CD14-positive monocyte (primary cell): ENCODE measurements at regions not wholly inside any gene's neighbourhood (a gene's known extent, or its start where the extent isn't known, plus 50 kb on each side); places are given as distances from the start of the nearest gene placed in this dataset.
A peak's percentile ranks its signal among the peaks of the same experiment; 100 is the strongest.

ENCODE experiments used
- DNase-seq, 3 donors: peaks; one replicate each; pipeline ENCODE4 v3.0.0-alpha.2; 2011 to 2022
- H2AFZ ChIP-seq: 2 replicates; pipeline ENCODE4 v1.6.0; 2012; ENCODE audit warnings: mild to moderate bottlenecking, low read depth, low read length, inconsistent platforms; ENCODE audit not compliant: insufficient read depth, poor library complexity, severe bottlenecking
- H3K27ac ChIP-seq, 2 donors: 1 replicate in 1 of 2; 2 replicates in 1 of 2; pipeline ENCODE4 v1.5.1; 2012 to 2013; ENCODE audit warnings: low read length in 2 of 2, control low read depth in 1 of 2, inconsistent platforms in 1 of 2, low read depth in 1 of 2, mild to moderate bottlenecking in 1 of 2
- H3K27me3 ChIP-seq, 2 donors: one replicate each; pipeline versions ENCODE4 v1.6.0 to v1.6.1; 2011 to 2013; ENCODE audit warnings: low read length in 2 of 2; ENCODE audit not compliant: control insufficient read depth in 2 of 2, insufficient read depth in 2 of 2
- H3K36me3 ChIP-seq, 2 donors: replicated peaks in 1 of 2; 1 replicate in 1 of 2; 2 replicates in 1 of 2; pipeline versions ENCODE4 v1.5.1 to v1.6.1; 2012 to 2013; ENCODE audit warnings: low read length in 2 of 2, control low read depth in 1 of 2, inconsistent platforms in 1 of 2, mild to moderate bottlenecking in 1 of 2; ENCODE audit not compliant: insufficient read depth in 2 of 2, control insufficient read depth in 1 of 2
- H3K4me1 ChIP-seq, 2 donors: 1 replicate in 1 of 2; 2 replicates in 1 of 2; pipeline versions ENCODE4 v1.5.1 to v1.6.1; 2012 to 2013; ENCODE audit warnings: low read length in 2 of 2, control low read depth in 1 of 2, inconsistent platforms in 1 of 2, mild to moderate bottlenecking in 1 of 2, moderate library complexity in 1 of 2; ENCODE audit not compliant: insufficient read depth in 2 of 2, control insufficient read depth in 1 of 2
- H3K4me2 ChIP-seq: replicated peaks from 2 replicates; pipeline ENCODE3; 2012; ENCODE audit warnings: low read length, moderate library complexity, mild to moderate bottlenecking; ENCODE audit not compliant: poor library complexity, severe bottlenecking; ENCODE audit errors: extremely low read depth
- H3K4me3 ChIP-seq, 3 experiments: fragments of 200-600 bp in 1 of 3; sonication (generic) in 1 of 3; replicated peaks in 1 of 3; 1 replicate in 2 of 3; 2 replicates in 1 of 3; pipeline ENCODE4 v1.5.1; 2011 to 2013; ENCODE audit warnings: low read length in 3 of 3, mild to moderate bottlenecking in 3 of 3, control low read depth in 2 of 3, low read depth in 2 of 3, inconsistent platforms in 1 of 3, moderate library complexity in 1 of 3
- H3K79me2 ChIP-seq: 2 replicates; pipeline ENCODE4 v1.6.0; 2012; ENCODE audit warnings: mild to moderate bottlenecking, control low read depth, inconsistent platforms, low read length, moderate library complexity; ENCODE audit not compliant: insufficient read depth
- H3K9ac ChIP-seq: 2 replicates; pipeline ENCODE4 v1.6.0; 2017; ENCODE audit warnings: low read length, mild to moderate bottlenecking; ENCODE audit not compliant: insufficient read depth, poor library complexity, severe bottlenecking
- H3K9me3 ChIP-seq, 2 donors: replicated peaks in 1 of 2; 1 replicate in 1 of 2; 2 replicates in 1 of 2; pipeline versions ENCODE4 v1.5.1 to v1.6.1; 2012 to 2013; ENCODE audit warnings: low read length in 2 of 2, control low read depth in 1 of 2; ENCODE audit not compliant: control insufficient read depth in 1 of 2, insufficient read depth in 1 of 2
- H4K20me1 ChIP-seq: 2 replicates; pipeline ENCODE4 v1.6.0; 2012; ENCODE audit warnings: mild to moderate bottlenecking, low read length, control low read depth, moderate library complexity; ENCODE audit not compliant: insufficient read depth
- H3K27ac Mint-ChIP-seq, 7 donors: one replicate each; pipeline ENCODE4 v1.8.0; 2020; ENCODE audit warnings: mild to moderate bottlenecking in 7 of 7, mixed read lengths in 7 of 7, moderate library complexity in 6 of 7, inconsistent platforms in 2 of 7
- H3K27me3 Mint-ChIP-seq, 3 donors: one replicate each; pipeline ENCODE4 v1.8.0; 2021 to 2022; ENCODE audit warnings: low read depth in 3 of 3, mild to moderate bottlenecking in 3 of 3, mixed read lengths in 3 of 3, moderate library complexity in 3 of 3, inconsistent platforms in 1 of 3
- H3K36me3 Mint-ChIP-seq, 2 donors: one replicate each; pipeline ENCODE4 v1.8.0; 2020; ENCODE audit warnings: mixed read lengths in 2 of 2, inconsistent platforms in 1 of 2, mild to moderate bottlenecking in 1 of 2
- H3K4me1 Mint-ChIP-seq: one replicate; pipeline ENCODE4 v1.8.0; 2020; ENCODE audit warnings: mild to moderate bottlenecking, mixed read lengths
- H3K4me3 Mint-ChIP-seq, 2 donors: one replicate each; pipeline ENCODE4 v1.8.0; 2020; ENCODE audit warnings: mild to moderate bottlenecking in 2 of 2, mixed read lengths in 2 of 2, moderate library complexity in 1 of 2
- H3K9me3 Mint-ChIP-seq, 7 donors: one replicate each; pipeline ENCODE4 v1.8.0; 2020 to 2022; ENCODE audit warnings: mixed read lengths in 7 of 7, mild to moderate bottlenecking in 6 of 7, moderate library complexity in 6 of 7, inconsistent platforms in 2 of 7
- WGBS: methylation state at CpG from one replicate; pipeline ENCODE4 v1.1.5; 2013; ENCODE audit warnings: missing lambda C conversion rate; ENCODE audit not compliant: insufficient coverage; 5-methylcytosine and 5-hydroxymethylcytosine counted together
- intact Hi-C, 2 donors: fragments of 100-400 bp; cut with micrococcal nuclease; formaldehyde crosslinking; loops; one replicate each; pipeline versions ENCODE4 v1.15.0 to v1.15.1; 2023
- TF ChIP-seq, protein P1 (sequence below): fragments of 200-600 bp; IDR thresholded peaks from one replicate; pipeline ENCODE4 v1.8.0; 2022; ENCODE audit warnings: antibody characterized with exemption, mild to moderate bottlenecking

DNA sequence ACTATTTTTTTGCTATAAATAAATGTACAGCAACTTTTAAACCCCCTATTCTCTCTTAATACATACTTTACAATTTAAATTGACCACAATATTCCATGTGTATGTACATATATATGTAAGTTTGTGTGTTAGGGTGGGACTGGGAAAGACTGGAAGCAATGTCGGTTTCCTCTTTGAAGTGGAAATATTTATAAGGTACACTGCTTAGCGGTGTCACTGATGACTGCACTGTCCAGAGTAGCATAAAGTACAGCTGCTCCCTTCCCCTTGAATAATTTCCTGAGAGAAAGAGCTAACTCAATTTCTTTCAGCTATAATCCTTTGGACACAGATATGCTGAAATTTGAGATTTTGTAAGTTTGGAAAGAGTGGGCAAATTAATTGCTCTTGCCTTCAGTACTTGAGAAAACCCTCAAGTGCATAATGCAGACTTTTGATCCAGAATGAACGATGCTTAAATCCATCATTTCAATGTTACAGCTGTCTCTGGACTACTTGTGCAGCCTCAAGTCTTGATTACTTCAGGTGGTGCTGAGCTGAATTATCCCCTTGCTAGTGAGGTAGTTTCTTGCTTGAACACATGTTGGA lies 267.0 kb upstream of the CFAP20DC start:
- Mint-ChIP-seq H3K36me3 (no peaks in the 10 kb centered on the region), H3K27me3 (peaks cover 2 to 5% (median 3%) of the 10 kb centered on the region in 3 donors), H3K4me3 (no peak overlapping the region), H3K27ac (no peak overlapping the region), H3K4me1 (peaks cover 3% of the 10 kb centered on the region), H3K9me3 (no peaks in the 10 kb centered on the region)
- intact Hi-C loops: no loop called here
- H3K36me3 ChIP-seq: no peaks in the 10 kb centered on the region
- TF ChIP-seq, protein P1, sequence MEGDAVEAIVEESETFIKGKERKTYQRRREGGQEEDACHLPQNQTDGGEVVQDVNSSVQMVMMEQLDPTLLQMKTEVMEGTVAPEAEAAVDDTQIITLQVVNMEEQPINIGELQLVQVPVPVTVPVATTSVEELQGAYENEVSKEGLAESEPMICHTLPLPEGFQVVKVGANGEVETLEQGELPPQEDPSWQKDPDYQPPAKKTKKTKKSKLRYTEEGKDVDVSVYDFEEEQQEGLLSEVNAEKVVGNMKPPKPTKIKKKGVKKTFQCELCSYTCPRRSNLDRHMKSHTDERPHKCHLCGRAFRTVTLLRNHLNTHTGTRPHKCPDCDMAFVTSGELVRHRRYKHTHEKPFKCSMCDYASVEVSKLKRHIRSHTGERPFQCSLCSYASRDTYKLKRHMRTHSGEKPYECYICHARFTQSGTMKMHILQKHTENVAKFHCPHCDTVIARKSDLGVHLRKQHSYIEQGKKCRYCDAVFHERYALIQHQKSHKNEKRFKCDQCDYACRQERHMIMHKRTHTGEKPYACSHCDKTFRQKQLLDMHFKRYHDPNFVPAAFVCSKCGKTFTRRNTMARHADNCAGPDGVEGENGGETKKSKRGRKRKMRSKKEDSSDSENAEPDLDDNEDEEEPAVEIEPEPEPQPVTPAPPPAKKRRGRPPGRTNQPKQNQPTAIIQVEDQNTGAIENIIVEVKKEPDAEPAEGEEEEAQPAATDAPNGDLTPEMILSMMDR: no peak
- WGBS: 100% methylated on average over 1 of the region's 3 CpGs
- H3K9me3 ChIP-seq: no peaks in the 10 kb centered on the region
- no peak overlapping the region for H3K27ac ChIP-seq
- no peak for DNase-seq
- no peaks in the 10 kb centered on the region for H3K27me3 ChIP-seq
- H3K79me2 ChIP-seq: no peaks in the 10 kb centered on the region
- no peak overlapping the region for H2AFZ ChIP-seq
- no peak overlapping the region for H3K4me3 ChIP-seq
- no peaks in the 10 kb centered on the region for H3K4me1 ChIP-seq
- H3K9ac ChIP-seq: no peak overlapping the region
- no peaks in the 10 kb centered on the region for H4K20me1 ChIP-seq
- H3K4me2 ChIP-seq: no peak overlapping the region

DNA sequence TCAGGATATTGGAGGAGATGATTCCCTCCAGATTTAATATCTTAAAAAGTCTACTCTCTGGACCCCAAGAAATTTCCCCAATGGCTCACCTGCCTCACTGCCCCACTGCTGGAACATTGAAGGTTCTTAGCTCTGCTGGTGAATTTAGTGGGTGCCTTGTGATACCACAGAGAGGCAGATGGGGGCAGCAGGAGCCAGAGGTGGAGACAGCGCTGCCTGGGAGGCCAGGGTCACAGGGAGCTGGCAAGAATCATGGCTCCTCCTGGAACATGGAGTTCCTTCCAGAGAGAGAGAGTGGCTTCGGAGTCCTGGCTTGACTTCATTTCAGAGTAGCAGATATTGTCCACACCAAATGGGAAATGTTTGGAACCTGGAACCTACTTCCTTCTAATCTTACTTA lies 263.5 kb upstream of the CFAP20DC start:
- Mint-ChIP-seq H3K4me3 (no peak overlapping the region), H3K27ac (peak overlapping the region in 1 of 7 donors; percentile 59)
- intact Hi-C loops: no loop called here

More for the DNA sequence above, 263.5 kb upstream of the CFAP20DC start:
- Histone ChIP-seq H3K27me3 (no peaks in the 10 kb centered on the region), H3K4me3 (no peak overlapping the region), H2AFZ (peak overlapping the region; percentile 25), H3K27ac (no peak overlapping the region), H3K36me3 (no peaks in the 10 kb centered on the region), H3K4me1 (no peaks in the 10 kb centered on the region), H4K20me1 (no peaks in the 10 kb centered on the region), H3K9me3 (no peaks in the 10 kb centered on the region), H3K9ac (no peak overlapping the region), H3K79me2 (no peaks in the 10 kb centered on the region), H3K4me2 (no peak overlapping the region)
- peaks cover 3% of the 10 kb centered on the region for H3K4me1 Mint-ChIP-seq
- WGBS: 17% methylated on average over 1 of the region's 2 CpGs
- H3K27me3 Mint-ChIP-seq: peaks cover 2 to 6% (median 3%) of the 10 kb centered on the region in 3 donors
- H3K36me3 Mint-ChIP-seq: no peaks in the 10 kb centered on the region
- TF ChIP-seq, protein P1: peak; percentile 75
- DNase-seq: peak; percentile 20 to 64 (median 31)
- no peaks in the 10 kb centered on the region for H3K9me3 Mint-ChIP-seq
